HEK293T (cell line): ENCODE measurements at regions not wholly inside any gene's neighbourhood (a gene's known extent, or its start where the extent isn't known, plus 50 kb on each side); places are given as distances from the start of the nearest gene placed in this dataset.

ENCODE experiments used
- BHLHE40 ChIP-seq: fragments of 450-650 bp; IDR thresholded peaks from 2 replicates; pipeline ENCODE4 v1.6.1; 2016; ENCODE audit warnings: mild to moderate bottlenecking, moderate library complexity, borderline replicate concordance
- ELF4 ChIP-seq: fragments of 450-650 bp; IDR thresholded peaks from 2 replicates; pipeline ENCODE4 v1.6.1; 2017; ENCODE audit warnings: antibody characterized with exemption
- FOXA1 ChIP-seq: fragments of 450-650 bp; IDR thresholded peaks from 2 replicates; pipeline ENCODE4 v1.6.1; 2016; ENCODE audit warnings: mild to moderate bottlenecking
- FOXK2 ChIP-seq: fragments of 450-650 bp; IDR thresholded peaks from 2 replicates; pipeline ENCODE4 v1.6.1; 2016; ENCODE audit warnings: mild to moderate bottlenecking
- ZNF384 ChIP-seq: fragments of 450-650 bp; IDR thresholded peaks from 2 replicates; pipeline ENCODE4 v1.6.1; 2016

DNA sequence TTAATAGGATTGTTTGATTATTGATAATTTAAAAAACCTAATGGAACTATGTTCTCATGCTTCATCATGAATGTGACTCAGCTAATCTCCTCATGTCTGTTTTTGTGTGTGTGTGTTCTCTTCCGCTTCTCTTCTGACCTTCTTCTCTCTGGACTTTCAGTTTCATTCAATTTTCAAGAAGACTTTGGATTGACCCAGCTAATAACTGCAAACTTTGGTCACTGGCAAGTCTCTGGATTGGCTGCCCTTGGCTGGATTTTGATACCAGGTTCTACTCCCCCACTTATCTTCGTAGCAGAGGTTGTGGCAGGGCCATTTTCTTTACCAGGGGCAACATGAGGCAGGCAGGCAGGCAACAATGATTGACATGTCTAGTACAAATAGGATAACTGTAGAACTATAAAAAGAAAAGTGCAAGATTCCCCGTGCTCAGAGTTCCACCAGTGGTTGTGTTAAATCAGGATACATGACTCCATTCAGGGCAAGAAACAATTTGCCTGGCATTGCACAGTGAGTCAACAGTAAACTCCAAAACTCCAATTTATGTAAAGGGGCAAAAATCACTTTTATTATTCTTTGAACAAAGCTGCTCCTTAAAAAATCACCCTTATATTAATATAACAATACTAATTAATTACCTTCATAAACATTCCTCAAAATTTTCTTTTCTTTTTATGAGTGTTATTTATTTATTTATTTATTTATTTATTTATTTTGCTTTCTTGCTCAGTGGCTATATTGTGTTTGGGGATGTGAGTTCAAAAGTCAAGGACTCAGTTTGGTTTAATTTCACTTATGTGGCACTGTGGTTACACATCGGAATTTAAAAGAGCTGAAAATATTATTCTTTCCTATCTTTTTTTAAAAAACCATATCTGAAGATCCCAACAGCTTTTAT, 167.6 kb downstream of the RND3 start:
- TF ChIP-seq BHLHE40 (no peak), FOXA1 (no peak), ELF4 (no peak), FOXK2 (no peak), ZNF384 (no peak)
